ENCODE measurements at regions not wholly inside any gene's neighbourhood (a gene's known extent, or its start where the extent isn't known, plus 50 kb on each side); places are given as distances from the start of the nearest gene placed in this dataset.

DNA sequence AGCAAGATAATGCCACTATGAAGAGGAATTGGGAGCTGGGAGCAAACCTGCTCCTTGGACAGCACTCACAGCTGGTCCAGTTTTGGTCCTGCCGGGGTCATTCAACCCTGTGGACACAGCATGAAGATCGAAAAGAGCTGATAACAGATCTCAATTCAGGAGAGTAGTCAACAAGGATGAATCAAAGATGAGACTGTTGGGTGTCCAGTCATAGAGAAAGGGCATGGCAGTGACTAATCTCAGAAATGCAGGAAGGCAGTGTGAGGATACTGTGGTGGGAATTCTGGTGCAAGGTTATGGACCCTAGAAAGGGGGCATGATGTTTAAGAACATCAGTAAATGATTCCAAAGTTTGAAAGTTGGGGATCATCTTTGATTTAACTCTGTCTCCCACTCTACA lies 261.4 kb upstream of the ZP4 start:
- DNase-seq (no peak), ATAC-seq (no peak)
- 69 to 70% methylated on average over 2 of the region's 2 CpGs for WGBS, 2 donors
- Histone ChIP-seq H3K9me3 (no peaks in the 10 kb centered on the region), H3K4me1 (no peaks in the 10 kb centered on the region), H3K36me3 (no peaks in the 10 kb centered on the region), H3K27ac (no peak overlapping the region), H3K27me3 (peaks cover 0 to 6% (median 0%) of the 10 kb centered on the region in 7 donors), H3K4me3 (no peak overlapping the region)
- intact Hi-C loops (cut with DNase I) = no loop called here
- no peak for TF ChIP-seq CTCF (IDR thresholded peaks at IDR 0.05)

- 68 to 75% methylated on average over 3 of the region's 3 CpGs for WGBS, 2 donors
- Histone ChIP-seq H3K36me3 (no peaks in the 10 kb centered on the region), H3K4me3 (no peak overlapping the region), H3K27ac (no peak overlapping the region), H3K4me1 (no peaks in the 10 kb centered on the region), H3K27me3 (no peaks in the 10 kb centered on the region), H3K9me3 (no peaks in the 10 kb centered on the region)
- intact Hi-C loops (cut with DNase I) = no loop called here
- DNase-seq (no peak), ATAC-seq (no peak)
- no peak for TF ChIP-seq CTCF (IDR thresholded peaks at IDR 0.05)
These were observed 252.3 kb upstream of the ZP4 start for GRCh38 chr1:238143038-238143437.

DNA sequence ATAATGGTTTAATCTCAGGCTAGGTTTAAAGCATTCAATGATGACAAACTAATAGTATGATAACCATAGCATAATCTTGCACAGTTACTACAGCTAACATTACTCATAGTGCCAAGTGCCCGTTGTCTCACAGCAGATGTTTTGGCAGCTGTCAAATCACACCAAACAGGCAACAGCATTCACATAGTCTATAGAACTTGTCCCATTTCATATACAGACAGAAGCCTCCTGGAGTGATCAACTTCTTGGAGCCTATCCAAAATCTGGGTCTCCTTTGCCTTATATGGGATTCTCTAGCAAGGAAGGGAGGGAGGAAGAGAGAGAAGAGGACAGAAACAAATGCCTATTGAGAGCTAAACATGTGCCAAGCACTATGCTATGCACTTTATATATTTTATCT lies 250.6 kb upstream of the ZP4 start:
- no peaks in the 10 kb centered on the region for H3K27me3 ChIP-seq
- ATAC-seq (no peak), DNase-seq (no peak)
- H3K9me3 ChIP-seq = no peaks in the 10 kb centered on the region
- TF ChIP-seq CTCF (IDR thresholded peaks at IDR 0.05) = no peak
- H3K4me1 ChIP-seq = no peaks in the 10 kb centered on the region
- no peak overlapping the region for H3K4me3 ChIP-seq
- intact Hi-C loops (cut with DNase I) = no loop called here
- H3K36me3 ChIP-seq = no peaks in the 10 kb centered on the region
- WGBS, 2 donors = 35 to 44% methylated on average over 1 of the region's 1 CpG
- H3K27ac ChIP-seq = no peak overlapping the region

DNA sequence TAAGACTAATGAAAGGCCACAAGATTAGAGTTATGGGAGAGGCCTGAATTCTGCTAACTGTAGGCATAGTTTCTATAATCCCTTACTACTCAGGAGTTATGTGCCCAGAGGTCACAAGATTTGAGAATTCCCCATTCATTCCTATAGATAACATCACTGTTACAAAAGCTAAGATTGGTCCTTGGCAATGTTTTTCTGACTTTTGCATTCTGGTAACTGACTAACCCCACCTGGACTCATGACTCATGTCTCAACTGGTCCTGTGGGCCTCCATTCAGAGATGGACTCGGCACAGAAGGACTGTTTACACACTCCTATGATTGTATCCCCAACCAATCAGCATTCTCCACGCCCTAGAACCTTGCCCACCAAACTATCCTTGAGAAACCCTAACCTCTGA lies 249.0 kb upstream of the ZP4 start:
- Histone ChIP-seq H3K4me1 (no peaks in the 10 kb centered on the region), H3K9me3 (no peaks in the 10 kb centered on the region), H3K36me3 (no peaks in the 10 kb centered on the region), H3K27me3 (no peaks in the 10 kb centered on the region), H3K4me3 (no peak overlapping the region), H3K27ac (no peak overlapping the region)
- intact Hi-C loops (cut with DNase I) = no loop called here
- no peak for TF ChIP-seq CTCF (IDR thresholded peaks at IDR 0.05)
- DNase-seq = no peak
- 23 to 49% methylated on average over 2 of the region's 2 CpGs for WGBS, 2 donors
- ATAC-seq = no peak

Measured in heart right ventricle (tissue), 16 donors.